Fibroblast of the aortic adventitia (primary cell): ENCODE measurements at regions not wholly inside any gene's neighbourhood (a gene's known extent, or its start where the extent isn't known, plus 50 kb on each side); places are given as distances from the start of the nearest gene placed in this dataset.
A peak's percentile ranks its signal among the peaks of the same experiment; 100 is the strongest.

Experiments used
- DNase-seq: peaks from one replicate; pipeline ENCODE4 v3.0.0-alpha.2; 2010; ENCODE audit warnings: low read depth
- H3K4me3 ChIP-seq: 2 replicates; pipeline ENCODE4 v1.5.1; 2011; ENCODE audit warnings: low read depth, mild to moderate bottlenecking, control low read depth, low read length, moderate library complexity
- TF ChIP-seq, protein P1 (sequence below): IDR thresholded peaks from 2 replicates; pipeline ENCODE4 v1.5.1; 2011; ENCODE audit warnings: mild to moderate bottlenecking, low read length, control low read depth, inconsistent platforms; ENCODE audit not compliant: insufficient read depth

GRCh38 chr2:186241874-186242273, 244.2 kb upstream of the ZC3H15 start:
- TF ChIP-seq, protein P1, sequence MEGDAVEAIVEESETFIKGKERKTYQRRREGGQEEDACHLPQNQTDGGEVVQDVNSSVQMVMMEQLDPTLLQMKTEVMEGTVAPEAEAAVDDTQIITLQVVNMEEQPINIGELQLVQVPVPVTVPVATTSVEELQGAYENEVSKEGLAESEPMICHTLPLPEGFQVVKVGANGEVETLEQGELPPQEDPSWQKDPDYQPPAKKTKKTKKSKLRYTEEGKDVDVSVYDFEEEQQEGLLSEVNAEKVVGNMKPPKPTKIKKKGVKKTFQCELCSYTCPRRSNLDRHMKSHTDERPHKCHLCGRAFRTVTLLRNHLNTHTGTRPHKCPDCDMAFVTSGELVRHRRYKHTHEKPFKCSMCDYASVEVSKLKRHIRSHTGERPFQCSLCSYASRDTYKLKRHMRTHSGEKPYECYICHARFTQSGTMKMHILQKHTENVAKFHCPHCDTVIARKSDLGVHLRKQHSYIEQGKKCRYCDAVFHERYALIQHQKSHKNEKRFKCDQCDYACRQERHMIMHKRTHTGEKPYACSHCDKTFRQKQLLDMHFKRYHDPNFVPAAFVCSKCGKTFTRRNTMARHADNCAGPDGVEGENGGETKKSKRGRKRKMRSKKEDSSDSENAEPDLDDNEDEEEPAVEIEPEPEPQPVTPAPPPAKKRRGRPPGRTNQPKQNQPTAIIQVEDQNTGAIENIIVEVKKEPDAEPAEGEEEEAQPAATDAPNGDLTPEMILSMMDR: no peak
- no peak overlapping the region for H3K4me3 ChIP-seq
- no peak for DNase-seq

DNA sequence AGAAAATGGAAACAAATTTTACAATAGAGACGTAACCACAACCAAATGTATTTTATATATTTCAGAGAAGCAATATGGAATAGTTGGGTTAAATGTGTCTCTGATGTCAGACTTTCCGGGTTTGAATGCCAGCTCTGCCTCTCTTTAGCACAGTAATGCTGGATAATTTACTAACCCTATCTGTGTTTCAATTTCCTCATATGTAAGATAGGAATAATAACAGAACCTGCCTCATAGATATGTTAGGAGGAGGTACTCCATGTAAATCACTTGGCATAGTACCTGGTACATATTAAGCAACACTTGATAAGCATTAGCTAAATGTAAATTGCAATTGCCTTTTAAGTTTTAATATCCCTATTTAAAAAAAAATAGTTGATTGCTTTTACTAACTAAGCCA, 231.3 kb upstream of the ZC3H15 start:
- TF ChIP-seq, protein P1: no peak
- no peak for DNase-seq
- no peak overlapping the region for H3K4me3 ChIP-seq

DNA sequence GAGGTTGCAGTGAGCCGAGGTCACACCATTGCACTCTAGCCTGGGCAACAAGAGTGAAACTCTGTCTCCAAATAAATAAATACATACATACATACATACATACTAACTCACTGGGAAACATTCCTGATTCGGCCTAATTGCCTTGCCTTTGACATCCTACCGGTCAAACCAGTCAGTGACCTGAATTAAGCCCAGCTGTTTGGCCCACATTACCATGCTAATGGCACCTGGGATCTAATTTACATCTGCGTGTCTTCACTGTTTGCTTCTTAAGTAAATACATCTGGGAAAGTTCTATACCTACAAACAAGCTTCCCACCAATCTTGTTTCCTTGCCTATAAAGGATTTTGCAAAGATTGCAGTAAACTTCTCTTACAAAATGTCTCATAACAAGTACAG, 230.2 kb upstream of the ZC3H15 start:
- H3K4me3 ChIP-seq: no peak overlapping the region
- TF ChIP-seq, protein P1: no peak
- no peak for DNase-seq

DNA sequence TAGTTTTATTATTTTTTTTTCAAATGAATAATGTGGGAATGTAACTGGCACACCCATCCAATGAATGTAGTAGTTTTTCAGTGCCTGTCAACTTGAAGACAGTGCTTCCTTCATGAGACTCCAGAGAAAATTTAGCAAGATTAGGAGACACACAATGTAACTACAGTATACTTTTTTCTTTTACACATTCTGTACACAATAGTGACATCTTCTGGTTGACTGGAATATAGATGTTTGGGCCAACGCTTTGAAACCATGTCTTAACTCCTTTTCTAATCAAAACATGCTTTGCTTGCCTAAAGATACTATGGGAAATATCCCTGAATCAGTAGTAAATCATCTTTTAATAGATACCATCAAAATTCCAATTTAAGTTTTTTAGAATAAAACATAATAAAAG, 229.5 kb upstream of the ZC3H15 start:
- peak; percentile 67 for DNase-seq
- TF ChIP-seq, protein P1: peak; percentile 58

DNA sequence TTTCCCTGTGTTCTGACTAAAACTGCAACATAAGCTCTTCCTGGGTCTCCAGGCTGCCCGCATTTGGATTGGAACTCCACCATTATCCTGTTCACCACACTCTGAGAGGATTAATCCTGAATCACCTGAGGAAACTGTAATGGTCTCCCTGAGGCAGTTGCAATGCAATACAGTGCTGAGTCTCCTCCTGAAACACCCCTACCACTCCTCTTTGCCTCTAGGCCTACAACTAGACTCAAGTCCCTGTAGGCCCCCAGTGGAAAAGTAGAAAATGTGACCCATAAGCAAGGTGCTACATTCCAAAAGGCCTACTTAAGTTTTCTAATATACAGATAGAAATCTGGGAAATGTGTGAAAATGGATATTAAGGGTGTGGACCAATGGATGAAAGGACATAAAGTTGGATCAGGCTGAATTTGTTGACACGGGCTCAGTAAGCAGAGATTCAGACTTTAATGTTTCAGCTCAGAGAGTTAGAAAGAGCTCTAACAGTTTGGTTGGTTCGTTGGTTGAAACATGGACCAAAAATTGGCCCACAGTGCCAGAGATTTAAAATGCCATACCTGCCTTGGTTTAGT, 222.3 kb upstream of the ZC3H15 start:
- DNase-seq: no peak
- TF ChIP-seq, protein P1: no peak
- H3K4me3 ChIP-seq: no peak overlapping the region

More for the DNA sequence above, 229.5 kb upstream of the ZC3H15 start:
- no peak overlapping the region for H3K4me3 ChIP-seq

- no peak overlapping the region for H3K4me3 ChIP-seq
- no peak for DNase-seq
- TF ChIP-seq, protein P1: no peak
Observed at GRCh38 chr2:186269536-186269935, 216.5 kb upstream of the ZC3H15 start.

GRCh38 chr2:186273953-186274352, 212.1 kb upstream of the ZC3H15 start:
- H3K4me3 ChIP-seq: no peak overlapping the region
- TF ChIP-seq, protein P1: no peak
- no peak for DNase-seq
